Upper lobe of left lung (tissue), 6 donors: ENCODE measurements at regions not wholly inside any gene's neighbourhood (a gene's known extent, or its start where the extent isn't known, plus 50 kb on each side); places are given as distances from the start of the nearest gene placed in this dataset.
"Not testable (repeated sequence)": the region's sequence is repeated elsewhere in the genome, so short reads cannot be mapped to it uniquely, and the experiment has no call there.

Experiments used
- ATAC-seq, 2 donors: fragments of 200-7000 bp; cut with Tn5 transposase; one replicate each; pipeline ENCODE4 v1.9.1; 2022; ENCODE audit warnings: mild to moderate bottlenecking in 2 of 2, moderate library complexity in 2 of 2; ENCODE audit not compliant: low FRiP score in 2 of 2
- DNase-seq, 2 donors: peaks; one replicate each; pipeline ENCODE4 v3.0.0-alpha.2; 2019 to 2020
- H3K27ac ChIP-seq, 4 donors: fragments of 200-600 bp; sonication (generic); one replicate each; pipeline ENCODE4 v1.5.1; 2016 to 2019
- H3K27me3 ChIP-seq, 4 donors: fragments of 200-600 bp; sonication (generic); one replicate each; pipeline ENCODE4 v1.5.1; 2017 to 2019
- H3K36me3 ChIP-seq, 4 donors: fragments of 200-600 bp; sonication (generic); one replicate each; pipeline ENCODE4 v1.5.1; 2016 to 2019
- H3K4me1 ChIP-seq, 4 donors: fragments of 200-600 bp; sonication (generic); one replicate each; pipeline ENCODE4 v1.5.1; 2018 to 2019
- H3K4me3 ChIP-seq, 4 donors: fragments of 200-600 bp; sonication (generic); one replicate each; pipeline ENCODE4 v1.5.1; 2017 to 2019; ENCODE audit warnings: mild to moderate bottlenecking in 2 of 4, moderate library complexity in 1 of 4
- H3K9me3 ChIP-seq, 4 donors: fragments of 200-600 bp; sonication (generic); one replicate each; pipeline ENCODE4 v1.5.1; 2018 to 2019
- EP300 ChIP-seq, 4 donors: sonication (generic); formaldehyde crosslinking; IDR thresholded peaks; one replicate each; pipeline ENCODE4 v1.5.1; 2017; ENCODE audit warnings: antibody characterized with exemption in 4 of 4, control low read depth in 2 of 4
- POLR2A ChIP-seq, 4 donors: fragments of 450-650 bp; IDR thresholded peaks; one replicate each; pipeline ENCODE4 v1.5.1; 2016 to 2017; ENCODE audit warnings: antibody characterized with exemption in 4 of 4, mild to moderate bottlenecking in 2 of 4
- POLR2AphosphoS5 ChIP-seq, 2 donors: sonication (generic); formaldehyde crosslinking; IDR thresholded peaks; one replicate each; pipeline ENCODE4 v1.5.1; 2017; ENCODE audit warnings: antibody characterized with exemption in 2 of 2
- whole genome bisulfite sequencing, 2 donors: methylation state at CpG; one replicate each; pipeline ENCODE4 v1.1.5; 2017 to 2018; 5-methylcytosine and 5-hydroxymethylcytosine counted together
- TF ChIP-seq, protein P1 (sequence below), 6 experiments: fragments of 450-650 bp in 4 of 6; fragments of 200-600 bp in 2 of 6; sonication (generic) in 2 of 6; IDR thresholded peaks; one replicate each; pipeline ENCODE4 v1.5.1; 2016 to 2019; ENCODE audit warnings: antibody characterized with exemption in 6 of 6
- donor health status: DM: no; HTN: no; CAD: no; lungs with moderate emphysema.
- donor health status: DM: no; HTN: yes; CAD: no; lungs with severe emphysema.

- H3K27me3 ChIP-seq: no peaks in the 10 kb centered on the region
- ATAC-seq: no peak
- H3K36me3 ChIP-seq: no peaks in the 10 kb centered on the region
- no peak for DNase-seq
- H3K27ac ChIP-seq: no peak overlapping the region
- H3K4me3 ChIP-seq: no peak overlapping the region
- no peak for TF ChIP-seq POLR2AphosphoS5 (IDR thresholded peaks at IDR 0.05)
- TF ChIP-seq EP300 (IDR thresholded peaks at IDR 0.05): no peak
- TF ChIP-seq POLR2A (IDR thresholded peaks at IDR 0.05): no peak
- TF ChIP-seq, protein P1, sequence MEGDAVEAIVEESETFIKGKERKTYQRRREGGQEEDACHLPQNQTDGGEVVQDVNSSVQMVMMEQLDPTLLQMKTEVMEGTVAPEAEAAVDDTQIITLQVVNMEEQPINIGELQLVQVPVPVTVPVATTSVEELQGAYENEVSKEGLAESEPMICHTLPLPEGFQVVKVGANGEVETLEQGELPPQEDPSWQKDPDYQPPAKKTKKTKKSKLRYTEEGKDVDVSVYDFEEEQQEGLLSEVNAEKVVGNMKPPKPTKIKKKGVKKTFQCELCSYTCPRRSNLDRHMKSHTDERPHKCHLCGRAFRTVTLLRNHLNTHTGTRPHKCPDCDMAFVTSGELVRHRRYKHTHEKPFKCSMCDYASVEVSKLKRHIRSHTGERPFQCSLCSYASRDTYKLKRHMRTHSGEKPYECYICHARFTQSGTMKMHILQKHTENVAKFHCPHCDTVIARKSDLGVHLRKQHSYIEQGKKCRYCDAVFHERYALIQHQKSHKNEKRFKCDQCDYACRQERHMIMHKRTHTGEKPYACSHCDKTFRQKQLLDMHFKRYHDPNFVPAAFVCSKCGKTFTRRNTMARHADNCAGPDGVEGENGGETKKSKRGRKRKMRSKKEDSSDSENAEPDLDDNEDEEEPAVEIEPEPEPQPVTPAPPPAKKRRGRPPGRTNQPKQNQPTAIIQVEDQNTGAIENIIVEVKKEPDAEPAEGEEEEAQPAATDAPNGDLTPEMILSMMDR (IDR thresholded peaks at IDR 0.05): no peak
- WGBS, 2 donors: 70 to 82% methylated on average over 2 of the region's 2 CpGs
- no peaks in the 10 kb centered on the region for H3K9me3 ChIP-seq
- H3K4me1 ChIP-seq: no peaks in the 10 kb centered on the region
Observed at GRCh38 chr5:126055348-126055729, 367.9 kb upstream of the GRAMD2B start.

DNA sequence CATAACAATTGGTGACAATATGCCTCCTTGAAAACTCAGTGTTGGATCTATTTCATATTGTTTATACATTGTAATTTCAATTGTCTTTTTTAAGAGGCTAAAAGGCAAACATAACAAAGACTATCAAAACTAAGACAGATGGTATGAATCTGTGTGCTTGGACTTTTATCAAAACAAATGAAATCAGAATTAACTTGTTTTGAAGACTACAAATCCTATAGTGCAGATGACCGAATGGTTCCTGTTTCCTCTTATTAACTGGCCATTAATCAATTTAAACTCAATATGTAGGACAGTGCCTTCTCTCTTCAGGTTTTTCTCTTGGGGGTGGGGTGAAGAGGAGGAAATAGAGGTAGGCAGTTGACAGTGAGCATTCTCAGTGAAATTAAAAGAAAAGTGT lies 366.9 kb upstream of the GRAMD2B start:
- DNase-seq (no peak), ATAC-seq (no peak)
- Histone ChIP-seq H3K4me3 (no peak overlapping the region), H3K27me3 (no peaks in the 10 kb centered on the region), H3K27ac (no peak overlapping the region), H3K36me3 (no peaks in the 10 kb centered on the region), H3K9me3 (no peaks in the 10 kb centered on the region), H3K4me1 (no peaks in the 10 kb centered on the region)
- TF ChIP-seq POLR2AphosphoS5 (IDR thresholded peaks at IDR 0.05) (no peak), POLR2A (IDR thresholded peaks at IDR 0.05) (no peak), EP300 (IDR thresholded peaks at IDR 0.05) (no peak)
- TF ChIP-seq, protein P1 (IDR thresholded peaks at IDR 0.05): no peak
- WGBS, 2 donors: 55 to 73% methylated on average over 1 of the region's 1 CpG

DNA sequence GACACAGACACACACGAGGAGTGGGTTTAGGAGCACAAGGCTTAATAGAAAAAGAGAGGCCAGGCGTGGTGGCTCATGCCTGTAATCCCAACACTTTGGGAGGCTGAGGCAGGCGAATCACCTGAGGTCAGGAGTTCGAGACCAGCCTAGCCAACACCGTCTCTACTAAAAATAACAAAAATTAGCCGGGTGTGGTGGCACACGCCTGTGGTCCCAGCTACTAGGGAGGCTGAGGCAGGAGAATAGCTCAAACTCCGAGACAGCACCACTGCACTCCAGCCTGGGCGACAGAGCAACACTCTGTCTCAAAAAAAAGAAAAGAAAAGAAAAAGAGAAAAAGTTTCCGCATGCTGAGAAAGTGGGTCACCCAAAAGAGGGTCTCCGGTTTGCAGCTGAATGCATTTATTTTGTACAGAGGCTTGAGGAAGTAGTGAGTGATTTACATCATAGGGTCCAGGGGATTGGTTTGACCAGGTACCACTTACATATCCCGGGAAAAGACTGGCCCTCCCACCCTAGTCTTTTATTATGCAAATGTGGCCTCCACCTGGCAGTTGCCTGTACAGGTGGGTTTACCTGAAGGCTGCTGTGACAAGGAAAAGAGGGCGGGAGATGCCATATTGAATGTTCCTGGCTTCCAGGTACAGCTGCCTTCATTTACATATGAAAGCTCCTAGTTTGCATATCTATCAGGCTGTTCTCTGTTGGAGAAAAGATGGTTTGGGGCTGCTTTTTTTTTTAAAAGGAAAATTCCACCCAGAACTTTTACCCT lies 366.2 kb upstream of the GRAMD2B start:
- WGBS, 2 donors: 84 to 88% methylated on average over 13 of the region's 13 CpGs
- Histone ChIP-seq H3K4me3 (no peak overlapping the region), H3K36me3 (no peaks in the 10 kb centered on the region), H3K4me1 (no peaks in the 10 kb centered on the region), H3K9me3 (no peaks in the 10 kb centered on the region), H3K27me3 (no peaks in the 10 kb centered on the region), H3K27ac (no peak overlapping the region)
- DNase-seq (no peak), ATAC-seq (no peak)
- TF ChIP-seq EP300 (IDR thresholded peaks at IDR 0.05): no peak
- no peak for TF ChIP-seq POLR2AphosphoS5 (IDR thresholded peaks at IDR 0.05)
- TF ChIP-seq POLR2A (IDR thresholded peaks at IDR 0.05): no peak
- TF ChIP-seq, protein P1 (IDR thresholded peaks at IDR 0.05): no peak

DNA sequence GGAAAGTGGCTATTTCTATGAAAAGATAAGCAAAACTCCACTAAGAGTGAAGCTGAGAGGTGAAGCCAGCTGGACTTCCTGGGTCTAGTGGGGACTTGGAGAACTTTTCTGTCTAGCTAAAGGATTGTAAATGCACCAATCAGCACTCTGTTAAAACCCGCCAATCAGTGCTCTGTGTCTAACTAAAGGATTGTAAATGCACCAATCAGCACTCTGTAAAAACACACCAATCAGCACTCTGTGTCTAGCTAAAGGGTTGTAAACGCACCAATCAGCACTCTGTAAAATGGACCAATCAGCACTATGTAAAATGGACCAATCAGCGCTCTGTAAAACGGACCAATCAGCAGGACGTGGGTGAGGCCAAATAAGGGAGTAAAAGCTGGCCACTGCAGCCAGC lies 364.8 kb upstream of the GRAMD2B start:
- DNase-seq, H3K27me3 ChIP-seq, ATAC-seq, H3K27ac ChIP-seq, H3K36me3 ChIP-seq, H3K4me3 ChIP-seq, H3K9me3 ChIP-seq, H3K4me1 ChIP-seq: not testable (repeated sequence)
- 87 to 90% methylated on average over 5 of the region's 5 CpGs for WGBS, 2 donors

- Histone ChIP-seq H3K9me3 (no peaks in the 10 kb centered on the region), H3K4me1 (no peaks in the 10 kb centered on the region), H3K27me3 (no peaks in the 10 kb centered on the region), H3K4me3 (no peak overlapping the region), H3K36me3 (no peaks in the 10 kb centered on the region), H3K27ac (no peak overlapping the region)
- DNase-seq: no peak
- no peak for TF ChIP-seq POLR2A (IDR thresholded peaks at IDR 0.05)
- no peak for ATAC-seq
- WGBS, 2 donors: 31 to 36% methylated on average over 1 of the region's 1 CpG
Observed at GRCh38 chr5:126062398-126063221, 360.6 kb upstream of the GRAMD2B start.
